ENCODE measurements at regions not wholly inside any gene's neighbourhood (a gene's known extent, or its start where the extent isn't known, plus 50 kb on each side); places are given as distances from the start of the nearest gene placed in this dataset.

- TF ChIP-seq EZH2phosphoT487 (IDR thresholded peaks at IDR 0.05; ENCODE audit: insufficient read depth, low read depth): no peak
- no peak for TF ChIP-seq EZH2 (IDR thresholded peaks at IDR 0.05; ENCODE audit: insufficient read depth, poor library complexity, severe bottlenecking)
Observed at GRCh38 chr3:86733257-86733656, 257.7 kb downstream of the VGLL3 start.

Measured in GM23248 (cell line).